ENCODE measurements at regions not wholly inside any gene's neighbourhood (a gene's known extent, or its start where the extent isn't known, plus 50 kb on each side); places are given as distances from the start of the nearest gene placed in this dataset.

DNA sequence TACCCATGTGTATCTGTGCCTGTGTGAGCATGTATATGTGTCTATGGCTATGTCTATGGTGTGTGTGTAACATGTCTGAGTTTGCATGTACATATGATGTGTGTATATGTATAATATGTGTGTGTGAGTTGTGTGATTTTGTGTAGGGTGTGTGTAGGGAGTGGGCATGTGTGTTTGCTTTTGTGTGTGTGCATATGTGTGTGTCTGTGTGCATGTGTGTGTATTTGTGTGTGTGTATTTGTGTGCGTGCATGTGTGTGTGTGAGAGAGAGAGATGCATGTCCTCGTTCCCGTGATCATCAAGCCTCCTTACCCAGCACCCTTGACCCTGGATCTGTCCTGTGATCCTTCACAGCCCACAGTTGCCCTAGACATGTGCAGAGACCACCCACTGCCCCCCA, 79.5 kb downstream of the LINGO1 start:
- Histone ChIP-seq H3K36me3 (ENCODE audit: low read depth) (no peaks in the 10 kb centered on the region), H3K79me2 (ENCODE audit: low read depth) (no peaks in the 10 kb centered on the region), H3K4me1 (replicated peaks; ENCODE audit: insufficient read depth) (no peaks in the 10 kb centered on the region), H3K4me3 (no peak overlapping the region), H3K27ac (no peak overlapping the region), H3K27me3 (ENCODE audit: insufficient read depth, low read depth) (no peaks in the 10 kb centered on the region; the same call in 1 of the 2 replicates), H3K9me3 (ENCODE audit: insufficient read depth, low read depth) (no peaks in the 10 kb centered on the region), H3F3A (ENCODE audit: insufficient read depth, low read depth) (no peaks in the 10 kb centered on the region), H2AFZ (no peak overlapping the region), H4K20me1 (ENCODE audit: insufficient read depth) (no peaks in the 10 kb centered on the region), H3K4me2 (no peak overlapping the region), H3K9me2 (ENCODE audit: insufficient read depth) (no peaks in the 10 kb centered on the region)
- BruUV-seq (replicated peaks): no TSS peak
- TF ChIP-seq, protein P1, sequence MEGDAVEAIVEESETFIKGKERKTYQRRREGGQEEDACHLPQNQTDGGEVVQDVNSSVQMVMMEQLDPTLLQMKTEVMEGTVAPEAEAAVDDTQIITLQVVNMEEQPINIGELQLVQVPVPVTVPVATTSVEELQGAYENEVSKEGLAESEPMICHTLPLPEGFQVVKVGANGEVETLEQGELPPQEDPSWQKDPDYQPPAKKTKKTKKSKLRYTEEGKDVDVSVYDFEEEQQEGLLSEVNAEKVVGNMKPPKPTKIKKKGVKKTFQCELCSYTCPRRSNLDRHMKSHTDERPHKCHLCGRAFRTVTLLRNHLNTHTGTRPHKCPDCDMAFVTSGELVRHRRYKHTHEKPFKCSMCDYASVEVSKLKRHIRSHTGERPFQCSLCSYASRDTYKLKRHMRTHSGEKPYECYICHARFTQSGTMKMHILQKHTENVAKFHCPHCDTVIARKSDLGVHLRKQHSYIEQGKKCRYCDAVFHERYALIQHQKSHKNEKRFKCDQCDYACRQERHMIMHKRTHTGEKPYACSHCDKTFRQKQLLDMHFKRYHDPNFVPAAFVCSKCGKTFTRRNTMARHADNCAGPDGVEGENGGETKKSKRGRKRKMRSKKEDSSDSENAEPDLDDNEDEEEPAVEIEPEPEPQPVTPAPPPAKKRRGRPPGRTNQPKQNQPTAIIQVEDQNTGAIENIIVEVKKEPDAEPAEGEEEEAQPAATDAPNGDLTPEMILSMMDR (conservative IDR thresholded peaks at IDR 0.05): no peak
- TF ChIP-seq EZH2 (IDR thresholded peaks at IDR 0.05; ENCODE audit: low read depth): no peak
- DNase-seq: no peak
- POLR2A ChIA-PET (ENCODE audit: unreplicated experiment): no interaction called here
- CTCF ChIA-PET: no interaction called here
- intact Hi-C loops (cut with micrococcal nuclease; ENCODE audit: unreplicated experiment): no loop called here

DNA sequence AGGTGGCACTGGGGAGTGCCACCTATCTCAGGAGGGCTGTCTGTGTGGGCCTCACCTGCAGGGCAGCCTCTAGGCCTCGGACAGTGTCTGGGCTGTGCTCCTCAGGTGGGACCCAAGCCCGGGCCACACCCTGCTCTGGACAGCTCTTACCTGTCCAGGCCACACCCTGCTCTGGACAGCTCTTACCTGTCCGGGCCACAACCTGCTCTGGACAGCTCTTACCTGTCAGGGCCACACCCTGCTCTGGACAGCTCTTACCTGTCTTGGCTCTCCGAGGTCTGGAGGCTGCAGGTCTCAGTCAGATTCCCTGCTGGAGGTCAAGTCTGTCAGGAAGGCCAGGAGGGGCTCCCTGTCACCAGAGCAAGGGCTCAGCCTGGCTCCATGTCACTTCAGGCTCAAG, 80.6 kb downstream of the LINGO1 start:
- Histone ChIP-seq H4K20me1 (ENCODE audit: insufficient read depth) (no peaks in the 10 kb centered on the region), H3K4me3 (no peak overlapping the region), H3K36me3 (ENCODE audit: low read depth) (no peaks in the 10 kb centered on the region), H3K4me2 (no peak overlapping the region), H3K79me2 (ENCODE audit: low read depth) (no peaks in the 10 kb centered on the region), H3K27ac (no peak overlapping the region), H3K9me3 (ENCODE audit: insufficient read depth, low read depth) (no peaks in the 10 kb centered on the region), H3K27me3 (ENCODE audit: insufficient read depth, low read depth) (no peaks in the 10 kb centered on the region), H3F3A (ENCODE audit: insufficient read depth, low read depth) (no peaks in the 10 kb centered on the region), H2AFZ (no peak overlapping the region), H3K9me2 (ENCODE audit: insufficient read depth) (no peaks in the 10 kb centered on the region), H3K4me1 (replicated peaks; ENCODE audit: insufficient read depth) (no peaks in the 10 kb centered on the region)
- no peak for DNase-seq
- BruUV-seq (replicated peaks): no TSS peak
- TF ChIP-seq, protein P1 (conservative IDR thresholded peaks at IDR 0.05): no peak
- no peak for TF ChIP-seq EZH2 (IDR thresholded peaks at IDR 0.05; ENCODE audit: low read depth)
- POLR2A ChIA-PET (ENCODE audit: unreplicated experiment): interaction anchor here (0.6 kb wide), 1 partner anchor 30 kb away, joined by 3 read pairs; no protein-coding TSS in a partner anchor
- CTCF ChIA-PET: no interaction called here
- intact Hi-C loops (cut with micrococcal nuclease; ENCODE audit: unreplicated experiment): no loop called here

DNA sequence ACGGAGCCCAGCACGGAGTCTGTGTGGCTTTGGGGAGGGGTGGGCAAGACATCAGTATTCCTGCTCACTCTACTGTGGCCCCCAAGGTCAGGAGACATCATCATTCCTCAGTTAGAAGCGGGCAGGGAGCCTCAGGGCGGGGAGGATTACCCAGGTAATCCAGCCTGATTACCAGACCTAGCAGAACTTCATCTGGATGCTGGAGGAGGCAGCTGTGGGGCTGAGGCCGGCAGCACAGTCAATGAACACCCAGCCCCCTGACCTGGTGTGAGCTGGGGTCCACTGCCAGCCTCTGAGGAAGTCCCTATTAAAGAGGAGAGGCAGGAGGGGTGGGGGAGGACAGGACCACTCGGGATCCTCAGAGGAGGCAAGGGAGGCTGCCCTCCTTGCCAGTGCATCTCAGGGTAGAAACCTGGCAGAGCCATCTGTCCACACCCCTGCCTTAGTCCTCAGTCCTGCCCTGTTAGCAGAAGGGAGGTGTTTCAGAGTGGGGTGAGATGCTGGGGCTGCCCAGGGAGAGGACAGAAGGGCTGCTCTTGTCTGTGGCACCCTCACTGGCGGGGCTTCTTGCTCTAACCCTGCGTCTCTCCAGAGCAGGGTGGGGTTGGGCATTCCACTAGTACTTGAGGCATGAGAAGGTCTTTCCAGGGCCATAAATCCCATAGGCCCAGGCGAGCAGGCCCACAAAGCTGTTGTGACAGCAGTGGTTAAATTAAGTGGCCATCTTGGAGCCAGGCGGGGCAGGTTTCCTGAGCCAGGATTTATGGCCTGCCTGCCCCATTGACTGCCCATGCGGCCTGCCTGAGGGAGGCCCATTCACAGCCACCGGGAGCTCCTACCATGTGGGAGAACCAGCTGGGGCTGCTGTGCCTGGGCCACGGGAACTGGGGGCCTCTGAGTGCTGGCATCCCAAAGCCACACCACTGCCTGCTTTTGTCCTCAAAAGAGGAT, 82.1 kb downstream of the LINGO1 start:
- no peaks in the 10 kb centered on the region for H3K9me3 ChIP-seq (ENCODE audit: insufficient read depth, low read depth)
- no peak overlapping the region for H3K27ac ChIP-seq
- ChIA-PET CTCF (no interaction called here), POLR2A (ENCODE audit: unreplicated experiment) (no interaction called here)
- H3K27me3 ChIP-seq (ENCODE audit: insufficient read depth, low read depth): no peaks in the 10 kb centered on the region
- DNase-seq: no peak
- no peak overlapping the region for H3K4me3 ChIP-seq
- H3K9me2 ChIP-seq (ENCODE audit: insufficient read depth): no peaks in the 10 kb centered on the region
- peaks cover 11% of the 10 kb centered on the region for H3K4me1 ChIP-seq (replicated peaks; ENCODE audit: insufficient read depth)
- no peak overlapping the region for H2AFZ ChIP-seq
- no TSS peak for BruUV-seq (replicated peaks)
- H4K20me1 ChIP-seq (ENCODE audit: insufficient read depth): no peaks in the 10 kb centered on the region
- TF ChIP-seq, protein P1 (conservative IDR thresholded peaks at IDR 0.05): no peak
- no peak for TF ChIP-seq EZH2 (IDR thresholded peaks at IDR 0.05; ENCODE audit: low read depth)
- H3K36me3 ChIP-seq (ENCODE audit: low read depth): no peaks in the 10 kb centered on the region
- no peak overlapping the region for H3K4me2 ChIP-seq
- no peaks in the 10 kb centered on the region for H3K79me2 ChIP-seq (ENCODE audit: low read depth)
- H3F3A ChIP-seq (ENCODE audit: insufficient read depth, low read depth): 0 out of 2 replicates have a peak, but pooled peaks cover 7% of the 10 kb centered on the region
- intact Hi-C loops (cut with micrococcal nuclease; ENCODE audit: unreplicated experiment): no loop called here
